Lower lobe of right lung (tissue), 2 donors: ENCODE measurements at regions not wholly inside any gene's neighbourhood (a gene's known extent, or its start where the extent isn't known, plus 50 kb on each side); places are given as distances from the start of the nearest gene placed in this dataset.

Experiments used
- ATAC-seq, 2 donors: fragments of 200-7000 bp; cut with Tn5 transposase; one replicate each; pipeline ENCODE4 v1.9.1; 2020 to 2022; ENCODE audit warnings: mild to moderate bottlenecking in 2 of 2, moderate library complexity in 2 of 2
- DNase-seq: peaks from one replicate; pipeline ENCODE4 v3.0.0-alpha.2; 2020
- H3K27ac ChIP-seq: fragments of 200-600 bp; one replicate; pipeline ENCODE4 v1.8.0; 2022
- H3K27me3 ChIP-seq: fragments of 200-600 bp; one replicate; pipeline ENCODE4 v1.8.0; 2022; ENCODE audit warnings: low read depth
- H3K36me3 ChIP-seq: fragments of 200-600 bp; one replicate; pipeline ENCODE4 v1.8.0; 2022; ENCODE audit warnings: mild to moderate bottlenecking
- H3K4me1 ChIP-seq: fragments of 200-600 bp; one replicate; pipeline ENCODE4 v1.8.0; 2022
- H3K4me3 ChIP-seq: fragments of 200-600 bp; one replicate; pipeline ENCODE4 v1.8.0; 2022; ENCODE audit warnings: mild to moderate bottlenecking
- H3K9me3 ChIP-seq: fragments of 200-600 bp; one replicate; pipeline ENCODE4 v1.8.0; 2022
- CTCF ChIP-seq: fragments of 200-600 bp; IDR thresholded peaks from one replicate; pipeline ENCODE4 v1.8.0; 2022; ENCODE audit warnings: antibody characterized with exemption, mild to moderate bottlenecking
- intact Hi-C: fragments of 100-400 bp; cut with DNase I; formaldehyde crosslinking; loops from one replicate; pipeline ENCODE4 v1.11.0; 2022
- donor health status: DM: no; HTN: yes; CAD: no; lungs with severe emphysema.

DNA sequence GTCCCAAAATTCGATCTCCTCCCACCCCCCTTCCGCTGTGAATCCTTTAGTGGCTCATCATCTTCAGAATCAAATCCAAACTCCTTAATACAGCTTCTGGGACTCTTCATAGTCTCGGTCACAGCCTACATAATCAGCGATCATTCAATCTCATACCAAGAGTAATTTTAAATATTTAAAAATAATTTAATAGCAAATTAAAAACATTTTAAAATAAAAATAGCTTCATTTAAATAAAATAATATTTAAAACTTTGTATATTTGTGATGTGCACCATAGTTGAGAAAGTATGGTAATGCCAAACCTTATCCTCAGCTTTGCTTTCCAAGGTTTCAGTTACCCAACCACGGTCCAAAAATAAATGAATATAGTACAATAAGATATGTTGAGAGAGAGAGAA, 70.0 kb upstream of the NR3C1 start:
- Histone ChIP-seq H3K4me3 (no peak overlapping the region), H3K36me3 (no peaks in the 10 kb centered on the region), H3K27me3 (no peaks in the 10 kb centered on the region), H3K4me1 (no peaks in the 10 kb centered on the region), H3K9me3 (no peaks in the 10 kb centered on the region), H3K27ac (no peak overlapping the region)
- no peak for ATAC-seq
- DNase-seq, result no peak
- TF ChIP-seq CTCF, result no peak
- intact Hi-C loops, result no loop called here

DNA sequence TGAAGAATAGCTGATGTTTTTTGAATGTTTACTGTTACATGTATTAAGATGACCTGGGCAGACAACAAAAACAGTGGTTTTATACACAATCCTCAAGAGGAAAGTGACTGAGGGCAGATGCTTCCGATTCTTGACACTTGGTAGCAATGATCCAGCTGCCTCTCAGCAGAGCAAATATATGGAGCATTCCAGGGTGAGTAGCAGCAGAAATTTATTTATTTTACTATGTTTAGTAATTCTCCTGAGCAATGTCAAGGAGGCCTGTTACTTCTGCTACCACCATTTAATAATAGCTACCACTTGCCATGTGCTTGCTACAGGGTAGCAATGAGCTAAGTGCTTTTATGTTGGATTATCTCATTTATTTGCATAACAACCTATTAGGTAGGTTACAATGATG, 69.1 kb upstream of the NR3C1 start:
- no peak for ATAC-seq
- no peak overlapping the region for H3K4me3 ChIP-seq

DNA sequence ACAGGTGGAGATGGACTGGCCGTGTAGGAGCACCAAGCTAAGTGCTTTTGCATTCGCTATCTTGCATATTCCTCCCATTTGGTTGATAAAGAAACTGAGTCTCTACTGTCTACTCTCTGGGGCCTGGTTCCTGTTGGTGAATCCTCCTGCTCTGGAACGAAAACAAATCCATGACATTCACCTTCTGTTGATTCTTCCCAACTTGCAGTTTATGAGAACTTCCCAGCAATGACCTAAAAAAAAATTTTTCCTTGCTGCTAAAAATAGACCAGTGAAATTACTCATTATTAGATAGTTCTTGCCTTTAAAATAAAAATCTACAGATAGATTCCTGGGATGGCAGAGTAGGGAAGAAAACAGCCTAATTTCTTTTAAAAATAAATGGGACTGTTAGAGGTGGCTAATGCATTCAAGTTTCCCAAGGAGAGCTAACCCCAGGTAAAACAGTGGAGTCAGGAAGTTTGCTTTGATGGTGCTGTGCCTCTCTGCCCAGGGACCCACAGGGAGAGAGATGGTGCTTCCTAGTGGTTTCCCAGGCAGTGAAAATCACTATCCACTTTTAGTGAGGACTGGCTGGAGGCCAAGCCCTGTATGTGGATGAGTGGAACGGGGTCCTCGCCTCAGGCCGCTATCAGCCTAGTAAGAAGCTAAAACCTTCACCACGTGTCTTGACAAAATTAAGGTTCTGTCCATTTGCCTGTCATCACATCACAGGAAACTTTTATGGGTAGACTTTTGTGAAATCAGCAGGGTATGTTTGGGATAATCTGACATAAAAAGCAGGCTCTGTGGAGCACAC, 68.4 kb upstream of the NR3C1 start:
- DNase-seq, result no peak
- H3K4me1 ChIP-seq, result no peaks in the 10 kb centered on the region
- no peaks in the 10 kb centered on the region for H3K9me3 ChIP-seq
- H3K27ac ChIP-seq, result no peak overlapping the region
- TF ChIP-seq CTCF, result no peak
- no peaks in the 10 kb centered on the region for H3K36me3 ChIP-seq
- H3K27me3 ChIP-seq, result no peaks in the 10 kb centered on the region
- ATAC-seq, result no peak
- H3K4me3 ChIP-seq, result no peak overlapping the region
- intact Hi-C loops, result no loop called here

More for the DNA sequence above, 69.1 kb upstream of the NR3C1 start:
- no peak for DNase-seq
- intact Hi-C loops, result no loop called here
- no peak for TF ChIP-seq CTCF
- Histone ChIP-seq H3K4me1 (no peaks in the 10 kb centered on the region), H3K27me3 (no peaks in the 10 kb centered on the region), H3K9me3 (no peaks in the 10 kb centered on the region), H3K27ac (no peak overlapping the region), H3K36me3 (no peaks in the 10 kb centered on the region)

DNA sequence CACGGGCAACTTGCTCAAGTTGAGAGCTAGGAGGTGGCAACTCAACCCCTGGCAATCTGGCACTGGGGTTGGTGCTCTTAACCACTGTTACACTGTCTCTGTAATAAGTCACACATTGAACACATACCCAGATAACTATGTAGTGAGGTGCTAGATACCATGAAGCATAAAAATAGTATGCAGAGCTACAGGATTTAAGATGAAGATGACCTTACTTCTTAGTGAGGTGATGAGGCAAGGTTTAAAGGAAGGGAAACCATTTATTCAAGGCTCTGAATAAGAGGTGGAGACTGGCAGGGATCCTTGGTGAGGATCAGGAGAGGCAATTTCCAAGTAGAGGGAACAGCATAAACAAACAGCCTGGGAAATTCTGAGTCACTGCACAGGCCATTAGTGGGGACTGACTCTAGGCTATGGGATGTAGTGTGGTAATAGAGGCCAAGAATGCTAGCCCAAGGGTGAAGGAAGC, 67.6 kb upstream of the NR3C1 start:
- DNase-seq, result no peak
- no peak overlapping the region for H3K27ac ChIP-seq
- H3K4me3 ChIP-seq, result no peak overlapping the region
- intact Hi-C loops, result no loop called here
- H3K36me3 ChIP-seq, result no peaks in the 10 kb centered on the region
- H3K4me1 ChIP-seq, result no peaks in the 10 kb centered on the region
- H3K27me3 ChIP-seq, result no peaks in the 10 kb centered on the region
- no peaks in the 10 kb centered on the region for H3K9me3 ChIP-seq
- no peak for TF ChIP-seq CTCF
- no peak for ATAC-seq

DNA sequence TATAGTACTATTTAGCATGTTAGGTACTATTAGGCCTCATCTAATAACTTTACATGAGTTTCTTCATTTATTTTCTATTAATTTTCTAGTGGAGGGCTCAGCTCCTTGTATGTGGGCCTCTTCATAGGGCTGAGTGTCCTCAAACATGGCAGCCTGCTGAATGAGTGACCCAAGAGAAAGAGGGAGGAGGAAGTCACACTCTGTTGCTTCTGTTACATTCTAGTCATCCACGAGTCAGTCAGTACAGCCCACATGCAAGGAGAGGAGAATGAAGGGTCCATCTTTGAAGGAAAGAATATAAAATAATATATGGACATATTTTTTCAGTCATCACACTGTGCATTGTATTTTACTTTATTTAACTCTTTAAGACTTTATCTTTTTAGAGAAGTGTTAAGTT, 66.6 kb upstream of the NR3C1 start:
- no peak overlapping the region for H3K4me3 ChIP-seq
- intact Hi-C loops, result no loop called here
- ATAC-seq (no peak), DNase-seq (no peak)
- H3K27me3 ChIP-seq, result no peaks in the 10 kb centered on the region
- H3K4me1 ChIP-seq, result no peaks in the 10 kb centered on the region
- H3K9me3 ChIP-seq, result no peaks in the 10 kb centered on the region
- TF ChIP-seq CTCF, result no peak
- H3K27ac ChIP-seq, result no peak overlapping the region
- no peaks in the 10 kb centered on the region for H3K36me3 ChIP-seq
